ENCODE measurements at regions not wholly inside any gene's neighbourhood (a gene's known extent, or its start where the extent isn't known, plus 50 kb on each side); places are given as distances from the start of the nearest gene placed in this dataset.

- Histone ChIP-seq H3K36me3 (no peaks in the 10 kb centered on the region), H3K27me3 (ENCODE audit: low read depth) (no peaks in the 10 kb centered on the region), H3K9me3 (no peaks in the 10 kb centered on the region), H3K4me3 (no peak overlapping the region), H3K4me1 (no peaks in the 10 kb centered on the region), H3K27ac (no peak overlapping the region)
- intact Hi-C loops (cut with DNase I) = no loop called here
- no peak for DNase-seq
- no peak for ATAC-seq
- no peak for TF ChIP-seq CTCF (IDR thresholded peaks at IDR 0.05)
These were observed 675.7 kb upstream of the NRXN1 start for GRCh38 chr2:51707625-51708024.

GRCh38 chr2:51706220-51706619 lies 674.3 kb upstream of the NRXN1 start:
- no peaks in the 10 kb centered on the region for H3K9me3 ChIP-seq
- intact Hi-C loops (cut with DNase I) = no loop called here
- H3K4me1 ChIP-seq = no peaks in the 10 kb centered on the region
- H3K27ac ChIP-seq = no peak overlapping the region
- no peak for TF ChIP-seq CTCF (IDR thresholded peaks at IDR 0.05)
- ATAC-seq (no peak), DNase-seq (no peak)
- H3K36me3 ChIP-seq = no peaks in the 10 kb centered on the region
- no peak overlapping the region for H3K4me3 ChIP-seq
- no peaks in the 10 kb centered on the region for H3K27me3 ChIP-seq (ENCODE audit: low read depth)

DNA sequence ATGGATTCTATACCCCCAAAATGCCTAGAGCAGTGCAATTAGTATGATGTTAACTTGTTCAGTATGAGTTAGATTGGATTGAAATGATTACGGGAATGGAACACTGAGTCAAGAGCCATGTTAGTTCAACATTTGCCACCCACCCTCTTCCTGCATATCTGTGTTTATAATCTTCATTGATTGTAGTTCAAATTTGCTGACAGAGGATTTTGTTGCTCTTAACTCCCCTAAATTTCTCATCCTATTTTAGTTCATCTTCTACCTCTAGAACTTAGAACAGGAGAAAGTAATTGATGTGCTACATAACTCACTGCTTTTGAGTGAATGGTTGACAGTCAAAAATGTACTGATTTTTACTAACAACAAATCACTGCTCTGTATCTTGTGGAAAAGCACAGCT lies 673.5 kb upstream of the NRXN1 start:
- H3K9me3 ChIP-seq = no peaks in the 10 kb centered on the region
- no peak overlapping the region for H3K4me3 ChIP-seq
- H3K36me3 ChIP-seq = no peaks in the 10 kb centered on the region
- H3K4me1 ChIP-seq = no peaks in the 10 kb centered on the region
- no peaks in the 10 kb centered on the region for H3K27me3 ChIP-seq (ENCODE audit: low read depth)
- ATAC-seq = no peak
- intact Hi-C loops (cut with DNase I) = no loop called here
- TF ChIP-seq CTCF (IDR thresholded peaks at IDR 0.05) = no peak
- H3K27ac ChIP-seq = no peak overlapping the region
- DNase-seq = no peak

GRCh38 chr2:51698021-51698420 lies 666.1 kb upstream of the NRXN1 start:
- Histone ChIP-seq H3K27ac (no peak overlapping the region), H3K36me3 (no peaks in the 10 kb centered on the region), H3K4me3 (no peak overlapping the region), H3K9me3 (no peaks in the 10 kb centered on the region), H3K27me3 (ENCODE audit: low read depth) (no peaks in the 10 kb centered on the region), H3K4me1 (no peaks in the 10 kb centered on the region)
- intact Hi-C loops (cut with DNase I) = no loop called here
- no peak for TF ChIP-seq CTCF (IDR thresholded peaks at IDR 0.05)
- DNase-seq = no peak
- ATAC-seq = no peak

- Histone ChIP-seq H3K27me3 (ENCODE audit: low read depth) (no peaks in the 10 kb centered on the region), H3K36me3 (no peaks in the 10 kb centered on the region), H3K9me3 (no peaks in the 10 kb centered on the region), H3K4me1 (no peaks in the 10 kb centered on the region), H3K4me3 (no peak overlapping the region), H3K27ac (no peak overlapping the region)
- intact Hi-C loops (cut with DNase I) = no loop called here
- DNase-seq (no peak), ATAC-seq (no peak)
- TF ChIP-seq CTCF (IDR thresholded peaks at IDR 0.05) = no peak
These were observed 665.2 kb upstream of the NRXN1 start for GRCh38 chr2:51697095-51697494.

- DNase-seq (no peak), ATAC-seq (no peak)
- Histone ChIP-seq H3K4me1 (no peaks in the 10 kb centered on the region), H3K4me3 (no peak overlapping the region), H3K9me3 (no peaks in the 10 kb centered on the region), H3K27ac (no peak overlapping the region), H3K27me3 (ENCODE audit: low read depth) (no peaks in the 10 kb centered on the region), H3K36me3 (no peaks in the 10 kb centered on the region)
- intact Hi-C loops (cut with DNase I) = no loop called here
- TF ChIP-seq CTCF (IDR thresholded peaks at IDR 0.05) = no peak
These were observed 663.6 kb upstream of the NRXN1 start for GRCh38 chr2:51695531-51695930.
